GM13977 (cell line): ENCODE measurements at regions not wholly inside any gene's neighbourhood (a gene's known extent, or its start where the extent isn't known, plus 50 kb on each side); places are given as distances from the start of the nearest gene placed in this dataset.
A peak's percentile ranks its signal among the peaks of the same experiment; 100 is the strongest.

Source experiments
- DNase-seq: peaks from one replicate; pipeline ENCODE4 v3.0.0; 2012; ENCODE audit warnings: low spot score
- in situ Hi-C: fragments of 300-500 bp; cut with MboI; formaldehyde crosslinking; loops from one replicate; pipeline ENCODE4 v1.12.0; 2022; ENCODE audit warnings: low sequenced_read_pairs, low pct_unique_long_range_greater_than_20kb, mixed read lengths, inconsistent platforms; ENCODE audit not compliant: unreplicated experiment
- TF ChIP-seq, protein P1 (sequence below): IDR thresholded peaks from 2 replicates; pipeline ENCODE4 v1.5.1; 2012; ENCODE audit warnings: mild to moderate bottlenecking, control low read depth; ENCODE audit not compliant: insufficient read depth; ENCODE audit errors: extremely low read depth, missing control alignments

DNA sequence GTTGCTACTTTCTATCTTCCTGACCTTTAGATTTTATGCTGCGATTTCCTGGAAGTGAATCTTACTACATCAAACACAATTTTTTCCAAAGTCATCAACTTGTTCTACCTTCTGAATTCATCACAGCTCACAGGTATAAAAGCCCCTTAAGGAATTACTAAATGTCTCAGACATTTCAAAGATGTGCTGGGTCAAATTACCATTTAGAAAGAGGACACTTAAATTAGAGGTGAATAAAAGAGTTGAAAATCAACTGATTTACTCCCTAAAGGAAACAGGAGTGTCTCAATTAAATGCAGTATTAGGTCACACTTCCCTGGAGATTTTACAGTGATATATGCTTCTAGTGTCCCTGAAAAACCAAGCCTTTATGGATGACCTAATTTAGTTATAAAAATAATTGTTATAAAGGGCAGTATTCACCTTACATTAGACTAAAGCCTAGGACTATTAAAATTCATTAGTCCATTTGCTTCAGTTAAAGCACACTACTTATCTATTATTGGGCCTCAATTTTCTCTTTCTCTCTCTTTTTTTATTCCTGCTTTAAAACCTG is 128.8 kb downstream of the GMNC start:
- in situ Hi-C loops: no loop called here

DNA sequence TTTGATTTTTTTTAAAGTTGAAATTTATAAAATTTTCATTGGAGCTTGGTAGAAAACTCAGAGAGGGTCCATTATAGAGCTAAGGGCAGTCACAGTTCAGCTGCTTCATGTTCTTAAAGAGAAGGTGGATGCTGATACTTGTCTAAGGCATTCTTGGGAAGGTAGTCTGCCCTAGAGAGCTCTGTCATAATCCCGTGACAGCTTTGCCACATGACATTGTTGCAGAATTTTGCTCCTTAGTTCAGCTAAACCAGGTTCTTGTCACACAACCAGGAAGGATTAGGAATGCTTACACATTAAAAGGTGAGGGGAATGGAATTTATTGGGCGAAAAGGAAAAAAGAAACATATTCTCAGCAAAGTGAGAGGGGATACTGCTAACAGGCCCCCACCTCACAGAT is 130.9 kb downstream of the GMNC start:
- TF ChIP-seq, protein P1, sequence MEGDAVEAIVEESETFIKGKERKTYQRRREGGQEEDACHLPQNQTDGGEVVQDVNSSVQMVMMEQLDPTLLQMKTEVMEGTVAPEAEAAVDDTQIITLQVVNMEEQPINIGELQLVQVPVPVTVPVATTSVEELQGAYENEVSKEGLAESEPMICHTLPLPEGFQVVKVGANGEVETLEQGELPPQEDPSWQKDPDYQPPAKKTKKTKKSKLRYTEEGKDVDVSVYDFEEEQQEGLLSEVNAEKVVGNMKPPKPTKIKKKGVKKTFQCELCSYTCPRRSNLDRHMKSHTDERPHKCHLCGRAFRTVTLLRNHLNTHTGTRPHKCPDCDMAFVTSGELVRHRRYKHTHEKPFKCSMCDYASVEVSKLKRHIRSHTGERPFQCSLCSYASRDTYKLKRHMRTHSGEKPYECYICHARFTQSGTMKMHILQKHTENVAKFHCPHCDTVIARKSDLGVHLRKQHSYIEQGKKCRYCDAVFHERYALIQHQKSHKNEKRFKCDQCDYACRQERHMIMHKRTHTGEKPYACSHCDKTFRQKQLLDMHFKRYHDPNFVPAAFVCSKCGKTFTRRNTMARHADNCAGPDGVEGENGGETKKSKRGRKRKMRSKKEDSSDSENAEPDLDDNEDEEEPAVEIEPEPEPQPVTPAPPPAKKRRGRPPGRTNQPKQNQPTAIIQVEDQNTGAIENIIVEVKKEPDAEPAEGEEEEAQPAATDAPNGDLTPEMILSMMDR: no peak
- DNase-seq: no peak
- in situ Hi-C loops: no loop called here

More for the DNA sequence above, 128.8 kb downstream of the GMNC start:
- no peak for DNase-seq
- TF ChIP-seq, protein P1: no peak

DNA sequence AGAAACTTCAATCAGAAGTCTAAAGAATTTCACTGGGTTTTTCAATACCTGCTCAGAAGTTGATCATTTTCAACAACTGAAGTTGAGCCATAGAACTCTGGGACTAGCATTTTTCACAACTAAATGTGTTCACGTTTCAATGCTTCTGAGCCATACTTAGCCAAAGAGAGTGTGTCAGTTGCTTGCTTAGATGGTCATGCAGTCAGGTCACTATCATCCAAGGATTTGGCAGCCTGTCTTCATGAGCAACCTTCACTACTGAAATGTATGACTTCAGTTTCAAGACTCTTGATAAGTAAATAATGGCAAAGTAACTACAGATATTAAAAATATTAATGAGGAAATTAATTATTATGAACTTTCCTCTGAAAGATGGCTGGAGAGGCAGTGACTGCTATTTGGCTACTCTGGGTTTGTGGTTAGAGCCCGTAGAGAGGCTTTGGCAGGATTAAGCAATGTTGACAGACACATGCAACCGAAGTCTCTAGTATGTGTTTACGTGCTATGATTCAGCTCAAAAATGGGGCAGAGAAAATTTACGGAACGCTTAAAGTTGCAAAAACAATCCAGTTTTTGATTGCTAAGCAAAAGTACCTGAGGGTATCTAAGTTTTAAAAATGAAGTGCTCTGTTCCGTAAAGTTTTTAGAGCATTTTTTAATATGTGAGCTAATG is 133.8 kb downstream of the GMNC start:
- in situ Hi-C loops: no loop called here
- DNase-seq: no peak
- TF ChIP-seq, protein P1: no peak

DNA sequence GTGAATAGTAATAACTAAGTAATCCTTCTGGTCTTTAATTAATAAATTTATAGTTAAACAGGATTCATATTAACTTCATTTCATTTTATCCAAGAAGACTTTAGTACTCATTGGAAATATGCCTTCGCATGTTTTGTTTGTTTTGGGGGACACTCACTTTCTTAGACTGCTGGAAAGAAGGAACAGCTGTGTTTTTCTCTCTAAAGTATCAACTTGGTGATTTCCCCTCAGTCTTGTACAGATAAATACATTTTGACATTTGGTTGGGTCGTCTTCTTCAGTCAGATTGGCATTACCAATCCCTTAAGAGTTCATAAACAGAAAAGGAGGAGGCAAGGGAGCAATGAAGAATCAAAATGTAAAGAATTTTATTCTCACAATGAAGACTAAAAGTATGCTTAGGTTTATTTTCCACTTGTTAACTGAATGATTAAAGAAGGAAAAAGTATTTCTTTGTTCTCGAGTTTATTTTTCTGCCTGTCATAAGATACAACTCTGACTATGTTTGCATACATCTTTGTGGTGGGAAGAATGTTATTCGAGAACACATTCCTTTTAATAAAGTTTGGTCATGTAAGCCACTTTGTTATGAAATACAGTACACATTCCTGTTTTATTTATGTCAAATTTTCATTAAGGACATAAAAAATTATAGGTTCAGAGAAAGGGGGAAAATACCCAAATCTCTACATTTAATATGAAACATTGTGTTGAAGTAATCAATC is 140.2 kb downstream of the GMNC start:
- DNase-seq: no peak
- TF ChIP-seq, protein P1: no peak
- in situ Hi-C loops: no loop called here

DNA sequence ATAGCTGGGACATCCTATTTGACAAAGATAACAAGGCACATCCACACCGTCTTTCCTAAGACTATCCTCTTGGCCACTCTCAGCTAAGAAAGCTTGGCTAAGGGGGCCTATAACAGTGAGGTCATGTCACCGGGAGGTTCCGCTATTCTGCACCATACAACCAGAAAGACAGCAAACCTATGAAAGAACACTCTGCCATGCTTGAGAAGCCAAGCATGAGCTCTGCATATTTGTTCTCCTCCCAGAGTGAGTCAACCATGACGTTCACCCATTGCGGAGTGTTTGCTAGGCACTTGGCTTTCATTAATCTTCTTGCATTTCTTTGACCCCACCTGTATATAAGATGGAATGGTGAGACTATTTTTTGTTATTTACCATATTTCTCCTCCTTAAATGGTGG is 141.2 kb downstream of the GMNC start:
- DNase-seq: peak; percentile 28
- TF ChIP-seq, protein P1: peak; percentile 2
- in situ Hi-C loops: no loop called here

DNA sequence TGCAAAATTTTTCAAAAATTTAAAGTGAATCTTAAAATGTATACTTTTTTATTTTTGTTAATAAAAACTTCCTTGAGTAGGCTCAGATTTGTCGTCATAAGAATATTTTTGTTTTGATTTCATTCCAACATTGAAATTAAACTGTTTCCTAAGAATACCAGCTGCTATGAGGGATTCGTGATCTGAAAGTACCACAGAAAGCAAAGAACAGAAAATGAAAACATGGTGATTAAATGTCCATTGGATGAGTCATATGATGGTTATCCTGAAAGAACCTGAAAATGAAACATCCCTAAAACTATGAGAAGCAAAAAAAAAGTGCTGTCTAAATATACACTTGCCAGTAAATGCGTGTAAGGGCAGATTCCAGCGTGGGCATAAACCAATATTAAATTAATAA is 143.8 kb downstream of the GMNC start:
- no peak for DNase-seq
- in situ Hi-C loops: no loop called here
- TF ChIP-seq, protein P1: no peak
